GM23248 (cell line): ENCODE measurements at regions not wholly inside any gene's neighbourhood (a gene's known extent, or its start where the extent isn't known, plus 50 kb on each side); places are given as distances from the start of the nearest gene placed in this dataset.

Experiments
- EZH2 ChIP-seq: fragments of 200-600 bp; sonication (generic); IDR thresholded peaks from 2 replicates; pipeline ENCODE4 v1.6.1; 2018; ENCODE audit warnings: antibody characterized with exemption, mild to moderate bottlenecking; ENCODE audit not compliant: insufficient read depth, poor library complexity, severe bottlenecking
- EZH2phosphoT487 ChIP-seq: fragments of 200-600 bp; sonication (generic); IDR thresholded peaks from 2 replicates; pipeline ENCODE4 v1.6.1; 2018; ENCODE audit warnings: antibody characterized with exemption, moderate library complexity, mild to moderate bottlenecking, low read depth; ENCODE audit not compliant: insufficient read depth

DNA sequence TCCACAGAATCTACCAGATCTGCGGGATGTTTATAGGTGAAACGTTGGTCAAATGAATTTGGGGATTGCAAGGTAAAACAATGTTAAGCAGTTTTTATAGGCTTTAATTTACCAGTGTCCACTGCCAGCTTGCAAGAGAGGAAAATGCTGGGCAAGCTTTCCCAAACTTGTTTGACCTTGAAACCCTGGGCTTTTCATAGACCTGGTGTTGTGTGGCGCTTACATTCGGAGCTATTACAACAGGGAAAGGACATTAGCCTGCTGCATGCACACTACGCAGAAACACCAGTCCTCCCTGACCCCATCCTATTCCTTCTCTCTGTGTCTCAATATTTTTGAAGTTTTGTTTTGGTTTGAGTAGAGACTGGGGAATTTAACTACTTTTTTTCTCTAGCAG lies 59.6 kb upstream of the AGPS start:
- TF ChIP-seq EZH2 = no peak
- TF ChIP-seq EZH2phosphoT487 = no peak
